IPS-NIHi7 (cell line): ENCODE measurements at regions not wholly inside any gene's neighbourhood (a gene's known extent, or its start where the extent isn't known, plus 50 kb on each side); places are given as distances from the start of the nearest gene placed in this dataset.

ENCODE experiments used
- DNase-seq: peaks from one replicate; pipeline ENCODE4 v3.0.0; 2012; ENCODE audit warnings: mixed read lengths; ENCODE audit errors: extremely low spot score

DNA sequence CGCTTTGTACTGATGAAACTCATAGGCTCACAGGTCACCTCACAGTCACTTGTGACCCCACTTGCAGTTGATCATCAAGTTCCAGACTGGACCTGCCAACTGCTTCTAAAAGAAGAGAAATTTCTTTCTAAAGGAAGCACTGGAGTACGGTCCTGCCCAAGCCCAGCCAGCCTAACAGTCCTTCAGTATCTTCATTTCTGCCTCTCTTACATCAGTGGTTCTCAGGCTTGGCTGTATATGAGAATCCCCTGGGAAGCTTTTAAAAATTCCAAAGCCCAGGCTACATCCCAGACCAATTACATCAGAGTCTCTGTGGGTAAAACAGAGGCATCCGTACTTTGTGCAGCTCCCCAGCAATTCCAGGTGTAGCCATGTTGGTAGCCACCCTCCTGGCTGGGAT lies 282.1 kb downstream of the NFIB start:
- no peak for DNase-seq

GRCh38 chr9:14031060-14031414 lies 282.9 kb downstream of the NFIB start:
- peak; percentile 50 for DNase-seq

DNA sequence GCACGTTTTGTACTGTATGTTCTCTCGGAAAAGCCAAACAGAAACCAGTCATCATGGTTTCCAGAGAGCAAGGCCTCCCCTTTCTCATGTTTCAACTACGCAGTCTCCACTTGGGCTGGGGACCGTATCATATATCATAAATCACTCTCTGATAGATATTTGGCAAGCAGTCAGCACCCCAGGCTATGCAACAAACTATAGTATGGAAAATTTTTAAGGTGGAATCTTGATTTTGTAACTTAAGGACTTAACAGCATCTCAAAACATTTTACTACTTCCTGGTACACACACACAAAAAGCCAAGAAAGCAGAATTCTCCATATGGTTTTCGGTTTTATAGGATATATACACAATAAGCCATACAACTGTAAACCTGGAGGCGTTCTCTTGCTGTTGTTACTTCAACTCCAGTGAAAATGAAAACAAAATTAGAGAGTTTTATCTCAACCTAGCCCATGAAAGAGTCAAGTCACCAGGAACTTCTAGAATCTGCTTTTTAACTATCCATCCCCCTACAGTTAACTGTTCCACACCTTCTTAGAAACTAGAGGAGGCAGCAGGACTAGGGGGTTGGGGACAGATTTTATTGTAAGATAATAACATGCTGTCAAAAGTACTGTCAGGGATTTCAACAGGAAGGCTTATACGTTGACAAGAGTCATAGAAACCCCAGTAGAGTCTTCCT lies 283.4 kb downstream of the NFIB start:
- DNase-seq = no peak

- no peak for DNase-seq
These were observed 284.1 kb downstream of the NFIB start for GRCh38 chr9:14029806-14030374.

DNA sequence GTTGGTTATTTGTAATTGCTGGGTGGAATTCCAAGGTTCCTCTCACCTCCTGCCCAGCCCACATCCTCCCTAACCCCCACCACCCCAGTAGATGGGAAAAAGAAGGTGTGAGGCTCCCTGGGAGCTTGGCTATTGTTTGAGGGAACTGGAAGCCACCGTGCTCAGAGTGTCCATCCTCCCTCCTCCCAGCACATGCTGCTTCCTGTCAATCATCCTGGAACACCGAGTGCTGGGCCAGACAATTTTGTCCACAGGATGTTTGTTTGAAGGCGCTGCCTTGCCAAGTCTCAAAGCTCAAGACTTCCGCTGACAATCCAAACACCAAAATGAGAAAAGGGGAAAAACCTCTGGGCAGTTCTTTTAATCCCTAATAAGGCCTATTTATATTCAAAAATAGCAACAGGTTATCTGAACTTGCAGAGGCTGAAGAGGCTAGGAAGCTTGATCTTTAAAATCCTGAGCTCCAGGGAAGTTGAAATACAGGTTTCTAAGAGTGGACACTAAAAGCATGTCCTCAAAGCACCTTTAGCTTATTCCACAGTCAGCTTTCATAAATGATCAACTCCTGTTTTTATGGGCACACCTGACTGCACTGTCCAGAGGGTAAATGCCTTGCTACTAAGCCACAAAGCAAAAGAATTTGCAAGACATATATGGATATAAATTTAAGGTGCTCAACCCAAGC lies 286.7 kb downstream of the NFIB start:
- peak; percentile 12 for DNase-seq

- DNase-seq = no peak
These were observed 288.2 kb downstream of the NFIB start for GRCh38 chr9:14025741-14026140.

- DNase-seq = no peak
These were observed 290.7 kb downstream of the NFIB start for GRCh38 chr9:14023285-14023684.

- DNase-seq = no peak
These were observed 291.9 kb downstream of the NFIB start for GRCh38 chr9:14021871-14022525.

DNA sequence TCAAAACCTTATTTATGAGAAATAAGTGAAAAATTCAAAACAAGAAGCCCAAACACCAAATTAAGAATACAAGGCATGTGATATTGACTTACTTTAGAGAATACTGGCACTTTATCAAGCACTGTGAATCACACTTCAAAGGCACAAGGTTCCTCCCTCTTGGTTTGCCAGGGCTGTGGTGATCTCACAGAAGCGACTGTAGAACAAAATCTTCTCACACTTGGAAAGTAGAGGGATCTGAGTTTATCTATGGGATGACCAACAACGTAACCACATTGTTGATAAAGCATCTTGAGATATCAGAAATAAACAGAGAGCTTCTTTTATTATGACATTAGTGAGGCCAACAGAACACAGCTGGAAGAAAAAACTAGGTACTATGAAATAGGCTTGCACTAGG lies 295.9 kb downstream of the NFIB start:
- DNase-seq = no peak

DNA sequence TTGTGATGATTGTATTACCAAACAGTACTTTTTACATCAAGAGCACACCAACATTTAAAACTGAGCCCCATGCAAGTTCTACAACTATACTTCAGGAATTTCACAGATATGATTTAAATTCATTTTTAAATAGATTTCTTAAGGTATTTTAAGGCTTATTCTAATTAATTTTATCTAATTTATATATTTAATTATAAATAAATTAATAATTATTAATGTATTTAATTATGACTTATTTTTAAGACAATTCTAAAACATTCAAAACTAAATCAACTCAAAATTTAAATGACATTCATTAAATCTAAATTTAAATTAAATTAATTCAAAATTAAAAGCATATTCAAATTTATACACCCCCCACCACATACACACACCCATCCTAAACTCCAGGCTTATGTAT lies 299.2 kb downstream of the NFIB start:
- DNase-seq = no peak

- DNase-seq = no peak
These were observed 299.7 kb downstream of the NFIB start for GRCh38 chr9:14014218-14014617.

- DNase-seq = no peak
These were observed 302.0 kb downstream of the NFIB start for GRCh38 chr9:14011799-14012560.

- no peak for DNase-seq
These were observed 306.7 kb downstream of the NFIB start for GRCh38 chr9:14007190-14007769.

DNA sequence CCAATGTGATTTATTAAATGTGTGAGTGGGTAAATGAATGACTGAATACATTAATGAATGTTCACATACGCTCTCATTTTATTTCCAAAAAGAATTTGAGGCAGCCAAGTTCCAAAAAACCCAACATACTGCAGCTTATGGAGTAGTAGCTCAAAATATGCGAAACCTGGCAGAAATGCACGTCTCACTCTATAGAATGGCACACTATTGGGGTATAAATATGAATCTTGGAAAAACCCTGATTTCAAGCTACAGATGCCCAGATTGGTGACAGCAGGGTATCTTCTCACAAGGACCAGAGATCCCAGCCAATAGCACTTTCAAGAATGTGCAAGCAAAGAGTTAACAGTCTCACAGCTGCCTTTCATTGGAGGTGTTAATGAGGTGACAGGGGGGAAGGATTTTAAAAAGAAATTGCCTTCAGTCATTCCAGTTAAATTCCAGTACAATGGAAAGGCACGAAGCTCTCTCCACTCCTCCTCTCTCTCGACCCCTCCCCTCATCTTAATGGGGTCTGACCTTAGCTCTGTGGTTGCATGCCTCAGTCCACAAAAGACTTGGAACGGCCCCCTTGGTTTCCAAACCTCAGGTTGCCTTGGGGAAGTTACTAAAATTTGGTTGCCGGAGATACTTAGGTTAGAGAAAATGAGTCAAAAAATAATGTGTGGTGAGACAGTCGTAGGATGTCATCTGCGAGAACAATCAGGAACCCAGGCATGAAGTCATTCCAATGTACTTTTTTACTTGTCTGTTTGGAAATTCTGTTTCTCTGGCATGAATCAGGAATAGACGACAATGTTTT lies 307.4 kb downstream of the NFIB start:
- peak; percentile 14 for DNase-seq

DNA sequence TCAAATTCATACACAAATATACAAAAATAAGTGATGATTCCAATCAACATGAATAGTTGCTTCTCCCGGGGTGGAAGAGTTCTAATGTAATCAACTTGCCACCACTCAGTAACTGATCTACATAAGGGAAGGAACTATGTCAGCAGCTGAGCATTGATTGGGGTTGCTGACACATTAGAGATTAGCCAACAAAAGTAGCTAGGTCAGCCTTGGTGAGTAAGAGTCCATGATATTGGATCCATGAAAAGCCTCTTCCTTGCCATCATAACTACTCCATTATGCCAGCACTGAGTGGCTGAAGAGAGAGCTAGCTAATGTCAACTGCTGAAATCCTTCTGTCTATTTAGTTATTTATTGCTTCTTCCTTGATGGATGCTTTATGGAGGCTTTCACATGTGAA lies 309.8 kb downstream of the NFIB start:
- no peak for DNase-seq

- DNase-seq = no peak
These were observed 319.7 kb downstream of the NFIB start for GRCh38 chr9:13994240-13994639.

DNA sequence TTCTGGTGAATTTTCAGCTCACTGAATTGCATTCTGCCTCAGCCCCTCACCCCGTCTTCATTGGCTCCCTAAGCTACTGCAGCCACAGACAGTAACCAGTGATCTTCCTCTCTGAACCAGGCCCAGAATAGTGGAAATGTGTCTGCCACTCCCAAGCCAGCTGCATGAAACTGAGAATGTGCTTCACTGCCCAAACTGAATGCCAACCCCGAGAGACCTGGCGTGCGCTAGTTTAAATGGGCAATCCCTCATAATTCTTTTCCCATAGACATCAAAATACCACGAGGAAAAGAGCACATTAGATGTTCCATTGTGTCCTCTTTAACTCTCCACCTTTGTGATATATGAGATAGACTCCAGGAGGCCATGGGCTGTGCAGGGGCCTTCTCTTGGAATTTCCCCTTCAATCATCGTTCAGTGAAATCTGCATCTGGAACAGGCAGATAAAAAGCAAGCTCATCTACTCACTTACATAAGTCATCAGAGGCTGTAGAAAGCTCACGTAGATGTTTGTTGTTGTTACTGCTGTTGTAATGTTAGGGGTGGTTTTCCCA lies 320.2 kb downstream of the NFIB start:
- no peak for DNase-seq

DNA sequence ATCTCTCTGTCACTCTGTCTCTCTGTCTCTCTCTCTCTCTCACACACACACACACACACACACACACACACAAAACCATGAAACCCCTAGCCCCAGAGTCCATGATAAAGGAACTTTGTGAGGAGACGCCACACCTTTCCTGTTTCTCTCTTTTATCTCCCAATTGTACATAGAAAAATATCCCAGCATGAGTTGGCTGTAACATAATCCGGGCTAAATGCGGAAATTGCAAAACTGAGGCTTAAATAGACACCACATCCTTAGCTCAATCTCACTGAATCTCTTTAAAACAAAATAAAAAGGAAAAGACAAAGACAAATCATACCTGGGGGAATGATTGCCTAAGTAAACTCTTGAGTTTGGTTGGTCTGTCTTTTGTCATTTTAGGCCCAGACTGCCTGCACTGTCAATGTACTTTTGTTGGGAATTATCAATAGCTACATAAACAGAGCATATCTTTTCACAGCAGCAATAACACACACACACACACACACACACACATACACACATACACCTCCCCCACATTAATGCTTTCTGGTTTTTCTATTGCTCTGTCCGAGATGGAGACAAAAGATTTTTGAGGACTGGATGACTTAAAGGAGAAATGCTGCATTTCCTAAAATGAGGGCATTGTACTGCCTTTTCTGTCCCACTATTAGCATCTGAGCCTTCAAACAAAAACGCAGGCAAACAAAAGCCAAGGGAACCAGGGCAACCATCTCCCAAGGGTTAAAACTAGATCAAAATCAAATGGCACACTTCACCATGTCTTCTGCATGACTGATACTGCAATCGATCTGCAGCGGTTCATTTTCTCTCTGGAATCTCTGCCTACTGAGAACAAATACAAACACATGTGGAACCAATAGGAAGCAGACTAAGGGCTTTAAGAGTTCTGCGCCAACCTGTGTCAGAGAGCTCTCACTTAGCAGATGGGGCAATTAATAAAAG lies 321.5 kb downstream of the NFIB start:
- DNase-seq = no peak

- no peak for DNase-seq
These were observed 322.5 kb downstream of the NFIB start for GRCh38 chr9:13991395-13991794.
